Stimulated activated CD4-positive, alpha-beta T cell treated with anti-CD3 and anti-CD28 coated beads, Interleukin-12 subunit alpha, Interleukin-12 subunit beta, amount 100 ng/mL, for 48 hours (primary cell): ENCODE measurements at regions not wholly inside any gene's neighbourhood (a gene's known extent, or its start where the extent isn't known, plus 50 kb on each side); places are given as distances from the start of the nearest gene placed in this dataset.

ENCODE experiments used
- DNase-seq, 3 donors: peaks; one replicate each; pipeline ENCODE4 v3.0.0-alpha.2; 2020; ENCODE audit warnings: low read depth in 2 of 3, low spot score in 1 of 3

DNA sequence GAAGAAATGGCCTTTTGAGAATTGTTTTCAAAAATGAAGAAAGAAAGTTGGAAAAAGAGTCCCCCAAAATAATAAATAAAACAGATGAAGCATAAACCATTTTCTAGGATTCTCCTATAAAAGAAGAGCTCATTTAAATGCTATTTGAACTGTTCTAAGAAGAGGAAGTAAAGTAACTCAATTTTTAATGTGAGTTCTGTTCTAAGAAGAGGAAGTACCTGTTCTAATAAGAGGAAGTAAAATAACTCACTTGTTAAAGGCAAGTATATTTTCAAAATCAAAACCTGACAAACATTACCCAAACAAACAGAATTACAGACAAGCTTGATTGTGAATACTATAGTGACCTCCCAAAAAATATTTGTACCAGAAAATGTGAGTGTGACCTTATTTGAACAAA lies 1326.3 kb downstream of the C4orf33 start:
- DNase-seq: no peak

DNA sequence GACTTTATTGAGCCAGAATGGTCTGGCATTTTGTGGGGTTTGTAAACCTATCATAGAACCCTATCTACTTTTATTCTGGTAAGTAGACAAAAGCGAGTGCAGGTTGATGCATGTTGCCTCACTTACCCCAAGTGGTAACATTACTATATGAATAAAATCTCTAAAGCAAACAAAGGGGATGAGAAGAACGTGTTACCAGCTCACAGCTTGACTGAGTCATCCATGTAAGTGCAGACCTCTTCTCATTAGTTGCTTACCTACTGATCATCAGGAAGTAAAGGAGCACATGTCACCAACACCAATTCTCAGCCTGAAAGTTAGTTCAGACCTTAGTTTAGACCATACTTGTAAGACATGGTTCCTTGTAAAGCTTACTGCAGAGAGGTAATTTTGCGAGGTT lies 1328.3 kb downstream of the C4orf33 start:
- no peak for DNase-seq

- DNase-seq: no peak
These were observed 1336.3 kb downstream of the C4orf33 start for GRCh38 chr4:130432289-130432688.

DNA sequence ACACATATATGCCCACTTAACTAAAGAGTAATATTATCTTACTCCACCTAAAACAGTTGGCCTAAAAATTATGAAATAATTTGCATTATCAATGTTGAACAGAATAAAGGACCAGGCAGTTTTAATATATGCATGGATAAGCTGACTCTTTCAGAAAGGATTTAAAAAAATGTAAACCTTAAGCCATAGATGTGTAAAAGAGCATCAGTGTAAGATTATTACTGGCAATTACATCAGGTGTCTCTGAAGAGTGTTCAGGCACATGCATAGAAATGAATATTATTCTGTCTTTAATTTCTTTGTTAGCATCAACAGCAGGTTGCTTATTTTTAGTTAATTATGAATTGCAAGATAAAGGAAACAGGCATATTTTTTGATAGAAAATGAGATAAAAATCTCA lies 1353.8 kb downstream of the C4orf33 start:
- no peak for DNase-seq

DNA sequence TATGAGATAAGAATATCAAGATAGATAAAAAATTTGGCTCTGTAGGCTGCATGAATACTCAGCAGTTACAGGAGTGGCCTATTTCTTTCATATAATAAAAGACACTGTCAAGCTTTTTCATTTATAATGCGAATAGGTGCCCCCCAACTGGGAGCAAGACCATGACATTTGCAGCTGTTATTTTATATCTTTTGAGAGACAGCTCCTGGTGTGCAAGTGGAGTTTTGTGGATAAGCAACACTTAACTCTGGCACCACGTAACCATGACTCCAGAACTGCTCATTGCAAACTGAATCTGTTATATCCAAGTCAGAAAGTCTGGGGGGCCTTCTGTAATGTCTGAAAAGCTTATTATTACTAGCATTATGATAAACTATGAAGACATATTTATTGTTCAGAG lies 1372.4 kb downstream of the C4orf33 start:
- no peak for DNase-seq

DNA sequence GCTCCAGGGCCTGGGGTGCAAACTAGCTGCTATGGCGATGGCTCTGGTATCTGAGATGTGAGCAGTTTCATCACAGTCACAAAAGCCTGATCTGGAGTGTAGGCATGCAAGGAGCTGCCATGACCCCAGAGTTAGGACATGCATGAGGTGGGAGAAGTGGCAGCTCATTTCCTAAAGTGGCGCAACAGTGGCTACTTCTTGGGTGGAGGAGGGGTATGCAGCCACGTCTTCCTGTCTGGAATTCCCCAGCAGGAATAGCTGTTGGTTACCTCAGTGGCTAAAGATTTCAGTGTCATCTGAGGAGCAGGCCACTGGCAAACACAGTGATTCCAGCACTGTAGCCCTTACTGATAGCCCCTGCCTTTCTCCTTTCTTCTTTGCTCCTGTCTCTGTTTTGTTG lies 1382.5 kb downstream of the C4orf33 start:
- no peak for DNase-seq

GRCh38 chr4:130479020-130479419 lies 1383.1 kb downstream of the C4orf33 start:
- no peak for DNase-seq

- no peak for DNase-seq
These were observed 1383.7 kb downstream of the C4orf33 start for GRCh38 chr4:130479674-130480073.

GRCh38 chr4:130484826-130485225 lies 1388.9 kb downstream of the C4orf33 start:
- DNase-seq: no peak

DNA sequence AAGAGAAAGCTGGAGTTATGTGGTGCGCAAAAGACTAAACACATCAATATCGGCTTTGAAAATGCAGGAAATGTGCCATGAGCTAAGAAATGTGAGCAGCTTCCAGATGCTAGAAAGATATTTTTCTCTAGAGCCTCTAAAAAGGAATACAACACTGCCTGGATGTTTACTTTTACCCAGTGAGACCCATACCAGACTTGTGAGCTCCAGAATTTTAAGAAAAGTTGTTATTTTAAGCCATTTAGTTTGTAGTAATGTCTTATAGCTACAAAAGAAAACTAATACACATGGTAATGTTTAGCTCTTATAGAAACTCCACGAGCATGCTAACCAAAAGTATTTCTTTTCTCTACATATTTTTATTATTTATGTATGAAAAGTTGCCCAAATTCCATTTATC lies 1389.4 kb downstream of the C4orf33 start:
- no peak for DNase-seq

GRCh38 chr4:130486186-130486585 lies 1390.2 kb downstream of the C4orf33 start:
- no peak for DNase-seq

DNA sequence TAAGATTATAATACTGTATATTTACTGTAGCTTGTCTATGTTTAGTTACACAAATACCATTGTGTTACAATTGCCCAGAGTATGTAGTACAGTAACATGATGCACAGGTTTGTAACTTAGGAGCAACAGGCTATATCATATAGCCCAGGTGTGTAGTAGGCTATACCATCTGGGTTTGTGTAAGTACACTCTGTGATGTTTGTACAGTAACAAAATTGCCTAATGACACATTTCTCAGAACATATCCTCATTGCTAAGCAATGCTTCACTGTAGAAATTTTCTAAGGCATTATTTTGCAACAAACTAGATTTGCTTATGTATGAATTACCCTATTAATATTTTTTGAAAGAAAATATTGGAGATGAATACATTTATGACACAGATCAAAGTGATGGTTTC lies 1390.9 kb downstream of the C4orf33 start:
- no peak for DNase-seq

GRCh38 chr4:130510661-130511060 lies 1414.7 kb downstream of the C4orf33 start:
- DNase-seq: no peak

GRCh38 chr4:130511776-130512175 lies 1415.8 kb downstream of the C4orf33 start:
- DNase-seq: no peak

- no peak for DNase-seq
These were observed 1428.1 kb downstream of the C4orf33 start for GRCh38 chr4:130524057-130524456.

DNA sequence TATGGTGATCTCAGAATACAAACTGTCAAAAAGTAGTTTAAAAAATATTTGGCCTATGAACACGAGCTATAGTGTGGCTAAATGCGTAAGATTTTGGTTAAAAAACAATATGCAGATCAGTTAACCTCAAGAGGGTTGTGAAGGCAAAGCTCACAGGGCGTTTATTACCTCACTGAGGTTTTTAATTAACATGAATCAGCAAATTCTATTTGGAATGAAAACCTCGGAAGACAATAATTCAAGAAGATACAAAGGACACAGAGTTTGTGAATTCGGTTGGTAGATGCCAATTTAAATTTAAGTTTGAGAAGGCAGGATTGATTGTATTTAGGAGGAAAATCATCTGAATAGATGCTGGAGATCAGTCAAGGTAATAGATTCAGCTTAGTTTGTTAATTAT lies 1434.6 kb downstream of the C4orf33 start:
- DNase-seq: no peak

GRCh38 chr4:130534651-130535050 lies 1438.7 kb downstream of the C4orf33 start:
- no peak for DNase-seq

DNA sequence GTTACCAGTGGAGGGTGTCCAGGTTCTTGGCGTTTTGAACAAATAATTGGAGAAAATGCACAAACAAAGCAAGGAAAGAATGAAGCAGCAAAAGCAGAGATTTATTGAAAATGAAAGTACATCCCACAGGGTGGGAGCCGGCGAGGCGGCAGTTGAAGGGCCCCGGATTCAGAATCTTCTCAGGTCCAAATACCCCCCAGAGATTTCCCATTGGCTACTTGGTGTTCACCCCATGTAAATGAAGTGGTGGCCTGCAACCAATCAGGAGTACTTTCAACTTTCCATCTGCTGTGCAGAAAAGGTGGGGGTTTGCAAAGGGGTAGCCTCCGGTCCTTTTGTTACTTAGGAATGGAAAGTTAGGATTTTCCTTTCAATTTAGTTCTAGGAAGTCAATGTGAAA lies 1447.0 kb downstream of the C4orf33 start:
- DNase-seq: no peak

DNA sequence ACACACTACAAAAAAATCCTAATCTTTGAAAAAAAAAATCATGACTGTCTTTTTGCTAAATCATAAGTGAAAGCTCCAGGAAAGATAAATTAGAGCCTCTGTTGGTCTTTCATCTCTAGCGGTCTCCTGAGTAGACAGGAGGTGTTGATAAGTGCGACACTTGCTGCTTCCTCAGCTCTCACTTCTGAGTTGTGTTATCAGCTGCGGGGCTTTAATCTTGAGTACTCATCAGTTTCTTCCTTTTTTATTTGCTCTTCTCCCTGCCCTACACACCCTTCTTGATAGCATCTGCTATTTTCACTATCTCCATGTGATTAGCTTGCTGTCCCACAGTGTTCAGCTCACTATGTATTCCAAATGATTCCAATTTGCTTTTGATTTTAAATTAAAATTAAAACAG lies 1449.2 kb downstream of the C4orf33 start:
- no peak for DNase-seq

- no peak for DNase-seq
These were observed 1449.6 kb downstream of the C4orf33 start for GRCh38 chr4:130545596-130545995.

DNA sequence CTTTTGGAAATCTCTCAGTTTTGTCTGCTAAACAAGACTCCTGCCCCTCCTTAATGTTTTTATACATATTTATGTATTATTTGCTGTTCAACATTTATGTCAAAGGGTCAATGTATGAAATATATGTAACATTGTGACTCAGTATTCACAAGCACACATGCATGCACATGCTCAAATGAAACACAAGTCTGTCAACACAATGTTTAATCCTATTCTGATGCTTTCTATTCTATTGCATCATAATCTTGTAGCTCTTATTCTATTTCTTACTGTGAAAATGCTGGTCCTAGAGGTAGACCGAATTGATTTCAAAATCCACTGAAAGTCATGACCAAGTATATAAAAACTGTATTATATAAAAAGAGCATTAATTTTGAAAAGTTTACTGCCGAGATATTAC lies 1463.3 kb downstream of the C4orf33 start:
- DNase-seq: no peak

GRCh38 chr4:130563185-130563888 lies 1467.4 kb downstream of the C4orf33 start:
- DNase-seq: no peak

DNA sequence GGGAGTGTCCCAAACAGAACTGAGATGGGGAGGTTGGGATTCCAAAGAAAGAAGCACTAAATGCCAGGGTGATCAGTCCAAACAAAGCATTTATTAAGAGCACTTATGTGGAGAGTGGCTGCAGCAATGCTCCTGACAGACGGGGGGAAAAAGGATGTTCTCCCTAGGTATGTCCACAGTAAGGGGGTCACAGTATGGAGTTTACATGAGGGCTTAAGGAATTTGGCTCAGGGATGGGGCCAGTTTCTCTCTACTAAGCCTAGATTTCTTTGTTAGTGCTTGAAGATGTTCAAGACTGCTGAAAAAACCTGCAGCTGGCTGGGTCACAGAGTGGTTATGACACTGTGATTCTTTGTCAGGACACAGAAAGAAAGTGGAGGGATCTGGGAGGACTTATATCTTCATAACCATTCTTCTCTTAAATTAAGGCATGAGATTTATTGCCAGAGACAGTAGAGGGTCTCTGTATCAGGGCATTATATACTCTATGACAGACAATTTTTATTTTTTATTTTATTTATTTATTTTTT lies 1468.0 kb downstream of the C4orf33 start:
- no peak for DNase-seq
